WTC11 (cell line): ENCODE measurements at regions not wholly inside any gene's neighbourhood (a gene's known extent, or its start where the extent isn't known, plus 50 kb on each side); places are given as distances from the start of the nearest gene placed in this dataset.

Experiments used
- ATAC-seq: fragments of 200-7000 bp; cut with Tn5 transposase; 2 replicates; pipeline ENCODE4 v1.10.0; 2021; ENCODE audit warnings: mild to moderate bottlenecking, moderate library complexity
- CTCF ChIA-PET: fragments of 300-600 bp; sonication (Branson Sonifier 250); formaldehyde crosslinking; loops from one replicate; lab custom pipeline; 2021; ENCODE audit warnings: antibody characterized with exemption; lab: Charles Lee
- POLR2A ChIA-PET: fragments of 350-600 bp; sonication (Branson Sonifier 250); formaldehyde crosslinking; loops from one replicate; lab custom pipeline; 2021; ENCODE audit warnings: antibody characterized with exemption; lab: Charles Lee
- DNase-seq: peaks from one replicate; pipeline ENCODE4 v3.0.0; 2021; ENCODE audit warnings: low spot score
- H3K27ac Mint-ChIP-seq: 2 replicates; pipeline ENCODE4 v1.8.0; 2021; ENCODE audit warnings: mixed read lengths
- H3K27me3 Mint-ChIP-seq: 2 replicates; pipeline ENCODE4 v1.8.0; 2021; ENCODE audit warnings: low read depth, mild to moderate bottlenecking, moderate library complexity, mixed read lengths
- H3K36me3 Mint-ChIP-seq: 2 replicates; pipeline ENCODE4 v1.8.0; 2021; ENCODE audit warnings: mixed read lengths
- H3K4me1 Mint-ChIP-seq: 2 replicates; pipeline ENCODE4 v1.8.0; 2022; ENCODE audit warnings: mixed read lengths
- H3K4me3 Mint-ChIP-seq: 2 replicates; pipeline ENCODE4 v1.8.0; 2021; ENCODE audit warnings: mild to moderate bottlenecking, moderate library complexity, mixed read lengths
- H3K9me3 Mint-ChIP-seq: 2 replicates; pipeline ENCODE4 v1.8.0; 2021; ENCODE audit warnings: mixed read lengths
- NFATC4 ChIP-seq: fragments of 250-450 bp; sonication (Bioruptor Pico); IDR thresholded peaks from 2 replicates; pipeline ENCODE4 v1.9.0; 2021; ENCODE audit warnings: mild to moderate bottlenecking
- OVOL2 ChIP-seq: fragments of 250-450 bp; sonication (Bioruptor Pico); IDR thresholded peaks from 2 replicates; pipeline ENCODE4 v1.9.0; 2021; ENCODE audit warnings: mild to moderate bottlenecking, borderline replicate concordance
- SP1 ChIP-seq: sonication (generic); formaldehyde crosslinking; conservative IDR thresholded peaks from 2 replicates; pipeline ENCODE4 v1.8.1; 2022; ENCODE audit warnings: missing genetic modification reagents
- TEAD1 ChIP-seq: sonication (generic); formaldehyde crosslinking; IDR thresholded peaks from 2 replicates; pipeline ENCODE4 v1.8.0; 2022; ENCODE audit warnings: mild to moderate bottlenecking, missing genetic modification reagents
- ZNF121 ChIP-seq: sonication (generic); formaldehyde crosslinking; IDR thresholded peaks from 2 replicates; pipeline ENCODE4 v1.8.0; 2023; ENCODE audit warnings: missing genetic modification reagents
- TF ChIP-seq, protein P1 (sequence below): fragments of 250-450 bp; sonication (Bioruptor Pico); IDR thresholded peaks from 2 replicates; pipeline ENCODE4 v1.8.0; 2021; ENCODE audit warnings: mild to moderate bottlenecking
- TF ChIP-seq, protein P2 (sequence below): fragments of 250-450 bp; sonication (Bioruptor Pico); IDR thresholded peaks from 2 replicates; pipeline ENCODE4 v1.9.0; 2021; ENCODE audit warnings: moderate library complexity, mild to moderate bottlenecking, inconsistent platforms, borderline replicate concordance
- TF ChIP-seq, protein P3 (sequence below): sonication (generic); formaldehyde crosslinking; conservative IDR thresholded peaks from 2 replicates; pipeline ENCODE4 v1.8.1; 2023; ENCODE audit warnings: mild to moderate bottlenecking, low read depth, missing genetic modification reagents, moderate library complexity
- TF ChIP-seq, protein P4 (sequence below): sonication (generic); formaldehyde crosslinking; IDR thresholded peaks from 2 replicates; pipeline ENCODE4 v1.8.1; 2022; ENCODE audit warnings: low read depth, missing genetic modification reagents, borderline replicate concordance
- TF ChIP-seq, protein P5 (sequence below): fragments of 250-450 bp; sonication (Bioruptor Pico); conservative IDR thresholded peaks from 2 replicates; pipeline ENCODE4 v1.9.0; 2021; ENCODE audit warnings: mild to moderate bottlenecking
- TF ChIP-seq, protein P6 (sequence below): fragments of 250-450 bp; sonication (Bioruptor Pico); IDR thresholded peaks from 2 replicates; pipeline ENCODE4 v1.9.0; 2021; ENCODE audit warnings: mild to moderate bottlenecking

DNA sequence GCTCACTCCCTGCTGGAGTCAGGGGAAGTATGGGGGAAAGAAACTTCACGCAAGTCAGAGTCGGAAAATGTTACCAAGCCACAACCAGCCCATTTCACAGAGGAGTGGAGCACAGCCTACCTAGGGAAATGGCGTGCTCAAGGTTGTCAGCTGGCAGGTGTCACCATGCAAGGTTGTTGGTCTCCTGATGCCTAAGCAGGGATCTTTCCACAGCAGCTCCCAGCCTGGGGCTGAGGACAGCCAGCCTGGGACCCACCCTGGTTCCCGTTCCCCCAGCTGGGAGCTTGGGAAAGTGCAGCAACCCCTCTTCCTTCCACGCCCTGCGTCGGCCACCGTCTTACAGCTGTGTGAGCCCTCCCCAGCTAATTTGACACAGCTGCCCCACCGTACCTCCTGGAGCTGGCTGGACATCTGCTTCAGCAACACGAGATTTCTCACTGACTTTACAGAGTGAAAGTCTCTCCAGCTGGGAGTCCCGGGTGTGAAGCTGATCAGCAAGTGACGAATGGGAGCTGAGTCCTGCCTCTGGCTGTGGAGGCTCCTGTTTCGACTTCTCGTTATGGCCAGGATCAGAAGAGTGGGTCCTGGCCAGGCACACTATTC lies 224.6 kb upstream of the RAB4A start:
- peaks cover 10% of the 10 kb centered on the region for H3K9me3 Mint-ChIP-seq
- ATAC-seq: no peak
- no peak for DNase-seq
- no peak overlapping the region for H3K4me3 Mint-ChIP-seq
- H3K36me3 Mint-ChIP-seq: peaks cover 1% of the 10 kb centered on the region; the same call in 1 of the 2 replicates
- peaks cover 24% of the 10 kb centered on the region for H3K4me1 Mint-ChIP-seq
- H3K27ac Mint-ChIP-seq: no peak overlapping the region
- TF ChIP-seq NFATC4 (CRISPR knock-in tag) (no peak), ZNF121 (no peak), TEAD1 (CRISPR knock-in tag) (no peak), SP1 (CRISPR knock-in tag) (no peak), OVOL2 (CRISPR knock-in tag) (no peak)
- TF ChIP-seq, protein P1, sequence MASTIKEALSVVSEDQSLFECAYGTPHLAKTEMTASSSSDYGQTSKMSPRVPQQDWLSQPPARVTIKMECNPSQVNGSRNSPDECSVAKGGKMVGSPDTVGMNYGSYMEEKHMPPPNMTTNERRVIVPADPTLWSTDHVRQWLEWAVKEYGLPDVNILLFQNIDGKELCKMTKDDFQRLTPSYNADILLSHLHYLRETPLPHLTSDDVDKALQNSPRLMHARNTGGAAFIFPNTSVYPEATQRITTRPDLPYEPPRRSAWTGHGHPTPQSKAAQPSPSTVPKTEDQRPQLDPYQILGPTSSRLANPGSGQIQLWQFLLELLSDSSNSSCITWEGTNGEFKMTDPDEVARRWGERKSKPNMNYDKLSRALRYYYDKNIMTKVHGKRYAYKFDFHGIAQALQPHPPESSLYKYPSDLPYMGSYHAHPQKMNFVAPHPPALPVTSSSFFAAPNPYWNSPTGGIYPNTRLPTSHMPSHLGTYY: no peak
- TF ChIP-seq, protein P2, sequence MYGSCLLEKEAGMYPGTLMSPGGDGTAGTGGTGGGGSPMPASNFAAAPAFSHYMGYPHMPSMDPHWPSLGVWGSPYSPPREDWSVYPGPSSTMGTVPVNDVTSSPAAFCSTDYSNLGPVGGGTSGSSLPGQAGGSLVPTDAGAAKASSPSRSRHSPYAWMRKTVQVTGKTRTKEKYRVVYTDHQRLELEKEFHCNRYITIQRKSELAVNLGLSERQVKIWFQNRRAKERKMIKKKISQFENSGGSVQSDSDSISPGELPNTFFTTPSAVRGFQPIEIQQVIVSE (CRISPR knock-in tag): no peak
- TF ChIP-seq, protein P3, sequence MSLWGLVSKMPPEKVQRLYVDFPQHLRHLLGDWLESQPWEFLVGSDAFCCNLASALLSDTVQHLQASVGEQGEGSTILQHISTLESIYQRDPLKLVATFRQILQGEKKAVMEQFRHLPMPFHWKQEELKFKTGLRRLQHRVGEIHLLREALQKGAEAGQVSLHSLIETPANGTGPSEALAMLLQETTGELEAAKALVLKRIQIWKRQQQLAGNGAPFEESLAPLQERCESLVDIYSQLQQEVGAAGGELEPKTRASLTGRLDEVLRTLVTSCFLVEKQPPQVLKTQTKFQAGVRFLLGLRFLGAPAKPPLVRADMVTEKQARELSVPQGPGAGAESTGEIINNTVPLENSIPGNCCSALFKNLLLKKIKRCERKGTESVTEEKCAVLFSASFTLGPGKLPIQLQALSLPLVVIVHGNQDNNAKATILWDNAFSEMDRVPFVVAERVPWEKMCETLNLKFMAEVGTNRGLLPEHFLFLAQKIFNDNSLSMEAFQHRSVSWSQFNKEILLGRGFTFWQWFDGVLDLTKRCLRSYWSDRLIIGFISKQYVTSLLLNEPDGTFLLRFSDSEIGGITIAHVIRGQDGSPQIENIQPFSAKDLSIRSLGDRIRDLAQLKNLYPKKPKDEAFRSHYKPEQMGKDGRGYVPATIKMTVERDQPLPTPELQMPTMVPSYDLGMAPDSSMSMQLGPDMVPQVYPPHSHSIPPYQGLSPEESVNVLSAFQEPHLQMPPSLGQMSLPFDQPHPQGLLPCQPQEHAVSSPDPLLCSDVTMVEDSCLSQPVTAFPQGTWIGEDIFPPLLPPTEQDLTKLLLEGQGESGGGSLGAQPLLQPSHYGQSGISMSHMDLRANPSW: no peak
- TF ChIP-seq, protein P4, sequence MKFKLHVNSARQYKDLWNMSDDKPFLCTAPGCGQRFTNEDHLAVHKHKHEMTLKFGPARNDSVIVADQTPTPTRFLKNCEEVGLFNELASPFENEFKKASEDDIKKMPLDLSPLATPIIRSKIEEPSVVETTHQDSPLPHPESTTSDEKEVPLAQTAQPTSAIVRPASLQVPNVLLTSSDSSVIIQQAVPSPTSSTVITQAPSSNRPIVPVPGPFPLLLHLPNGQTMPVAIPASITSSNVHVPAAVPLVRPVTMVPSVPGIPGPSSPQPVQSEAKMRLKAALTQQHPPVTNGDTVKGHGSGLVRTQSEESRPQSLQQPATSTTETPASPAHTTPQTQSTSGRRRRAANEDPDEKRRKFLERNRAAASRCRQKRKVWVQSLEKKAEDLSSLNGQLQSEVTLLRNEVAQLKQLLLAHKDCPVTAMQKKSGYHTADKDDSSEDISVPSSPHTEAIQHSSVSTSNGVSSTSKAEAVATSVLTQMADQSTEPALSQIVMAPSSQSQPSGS (CRISPR knock-in tag): no peak
- TF ChIP-seq, protein P5, sequence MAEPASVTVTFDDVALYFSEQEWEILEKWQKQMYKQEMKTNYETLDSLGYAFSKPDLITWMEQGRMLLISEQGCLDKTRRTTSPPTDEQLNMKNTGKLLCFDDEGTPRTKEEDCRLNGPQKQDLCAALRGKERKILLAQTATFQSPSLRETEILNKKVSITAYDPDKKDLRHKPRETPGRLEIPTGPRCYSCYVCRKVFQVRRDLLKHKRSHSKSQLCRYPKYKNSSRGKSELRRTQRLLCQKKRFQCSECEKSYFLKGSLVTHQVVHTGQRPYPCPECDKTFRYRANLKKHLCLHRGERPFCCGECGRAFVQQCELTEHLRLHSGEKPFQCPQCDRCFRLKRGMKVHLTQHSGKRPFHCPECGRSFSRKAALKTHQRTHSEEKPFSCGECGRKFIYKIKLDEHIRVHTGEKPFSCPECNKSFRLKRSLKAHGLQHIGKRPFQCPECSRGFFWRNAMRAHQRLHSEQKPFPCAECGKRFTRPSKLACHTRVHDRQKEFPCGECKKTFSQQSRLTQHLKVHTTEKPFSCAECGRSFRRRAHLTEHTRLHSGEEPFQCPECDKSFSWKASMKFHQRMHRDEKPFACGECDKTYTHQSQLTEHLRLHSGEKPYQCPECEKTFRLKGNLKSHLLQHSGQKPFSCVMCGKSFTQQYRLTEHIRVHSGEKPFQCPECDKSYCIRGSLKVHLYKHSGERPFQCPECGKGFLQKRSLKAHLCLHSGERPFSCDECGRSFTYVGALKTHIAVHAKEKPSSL (CRISPR knock-in tag): no peak
- TF ChIP-seq, protein P6, sequence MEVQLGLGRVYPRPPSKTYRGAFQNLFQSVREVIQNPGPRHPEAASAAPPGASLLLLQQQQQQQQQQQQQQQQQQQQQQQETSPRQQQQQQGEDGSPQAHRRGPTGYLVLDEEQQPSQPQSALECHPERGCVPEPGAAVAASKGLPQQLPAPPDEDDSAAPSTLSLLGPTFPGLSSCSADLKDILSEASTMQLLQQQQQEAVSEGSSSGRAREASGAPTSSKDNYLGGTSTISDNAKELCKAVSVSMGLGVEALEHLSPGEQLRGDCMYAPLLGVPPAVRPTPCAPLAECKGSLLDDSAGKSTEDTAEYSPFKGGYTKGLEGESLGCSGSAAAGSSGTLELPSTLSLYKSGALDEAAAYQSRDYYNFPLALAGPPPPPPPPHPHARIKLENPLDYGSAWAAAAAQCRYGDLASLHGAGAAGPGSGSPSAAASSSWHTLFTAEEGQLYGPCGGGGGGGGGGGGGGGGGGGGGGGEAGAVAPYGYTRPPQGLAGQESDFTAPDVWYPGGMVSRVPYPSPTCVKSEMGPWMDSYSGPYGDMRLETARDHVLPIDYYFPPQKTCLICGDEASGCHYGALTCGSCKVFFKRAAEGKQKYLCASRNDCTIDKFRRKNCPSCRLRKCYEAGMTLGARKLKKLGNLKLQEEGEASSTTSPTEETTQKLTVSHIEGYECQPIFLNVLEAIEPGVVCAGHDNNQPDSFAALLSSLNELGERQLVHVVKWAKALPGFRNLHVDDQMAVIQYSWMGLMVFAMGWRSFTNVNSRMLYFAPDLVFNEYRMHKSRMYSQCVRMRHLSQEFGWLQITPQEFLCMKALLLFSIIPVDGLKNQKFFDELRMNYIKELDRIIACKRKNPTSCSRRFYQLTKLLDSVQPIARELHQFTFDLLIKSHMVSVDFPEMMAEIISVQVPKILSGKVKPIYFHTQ (CRISPR knock-in tag): no peak
- TF ChIP-seq, all 79 proteins: peak for 0
- CTCF ChIA-PET: interaction anchor here (1.5 to 1.8 kb wide), 2 partner anchors 56 to 181 kb away, joined by 4 read pairs; no protein-coding TSS in a partner anchor
- H3K27me3 Mint-ChIP-seq: peaks cover 7% of the 10 kb centered on the region
- POLR2A ChIA-PET: interaction anchor here (0.6 kb wide), 1 partner anchor 204 kb away, joined by 5 read pairs; no protein-coding TSS in a partner anchor
